ENCODE measurements at regions not wholly inside any gene's neighbourhood (a gene's known extent, or its start where the extent isn't known, plus 50 kb on each side); places are given as distances from the start of the nearest gene placed in this dataset.

DNA sequence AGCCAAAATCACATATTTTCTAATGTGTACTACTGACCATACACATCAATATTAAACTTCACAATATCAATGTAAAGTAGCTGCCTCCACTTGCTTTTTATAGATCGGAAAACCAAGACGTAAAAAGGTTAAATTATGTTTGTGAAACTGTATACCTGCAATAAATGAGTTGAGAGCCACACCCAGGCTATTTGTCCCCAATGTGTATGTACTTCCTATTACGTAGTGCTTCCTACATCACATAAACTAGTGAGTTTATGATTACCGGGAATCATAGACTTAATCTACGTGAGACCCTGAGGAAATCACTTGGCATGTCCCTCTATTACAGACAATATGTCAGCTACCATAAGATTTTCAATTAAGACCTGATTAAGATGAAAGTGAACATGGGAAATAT lies 903.4 kb downstream of the RAB28 start:
- no peaks in the 10 kb centered on the region for H3K9me2 ChIP-seq
- H3K27ac ChIP-seq (ENCODE audit: low read depth in 2 of 2, low read length in 1 of 2): no peak overlapping the region
- no peaks in the 10 kb centered on the region for H3K4me1 ChIP-seq (ENCODE audit: control insufficient read depth in 1 of 2, insufficient read depth in 2 of 2, low read depth in 1 of 2, low read length in 1 of 2)
- H3K4me2 ChIP-seq: no peak overlapping the region
- H3K36me3 ChIP-seq (replicated peaks in 1 of 2; ENCODE audit: control insufficient read depth in 1 of 2, insufficient read depth in 2 of 2, low read length in 1 of 2): no peaks in the 10 kb centered on the region
- no peak overlapping the region for H3K9ac ChIP-seq
- no peaks in the 10 kb centered on the region for H3K79me2 ChIP-seq (ENCODE audit: insufficient read depth)
- TF ChIP-seq JUND (IDR thresholded peaks at IDR 0.05) (no peak), FOXM1 (IDR thresholded peaks at IDR 0.05; ENCODE audit: low read depth) (no peak), POLR2AphosphoS5 (IDR thresholded peaks at IDR 0.05; ENCODE audit: low read depth, low read length) (no peak), TEAD4 (IDR thresholded peaks at IDR 0.05; ENCODE audit: borderline replicate concordance, insufficient read depth) (no peak), GATA2 (CRISPR knock-in tag; IDR thresholded peaks at IDR 0.05) (no peak), GABPA (IDR thresholded peaks at IDR 0.05; ENCODE audit: low read depth) (no peak), ELF1 (IDR thresholded peaks at IDR 0.05) (no peak), RXRA (IDR thresholded peaks at IDR 0.05; ENCODE audit: borderline replicate concordance, low read depth) (no peak), RFX5 (IDR thresholded peaks at IDR 0.05; ENCODE audit: low read length) (no peak), YY1 (IDR thresholded peaks at IDR 0.05; ENCODE audit: low read depth) (no peak)
- TF ChIP-seq, protein P1, sequence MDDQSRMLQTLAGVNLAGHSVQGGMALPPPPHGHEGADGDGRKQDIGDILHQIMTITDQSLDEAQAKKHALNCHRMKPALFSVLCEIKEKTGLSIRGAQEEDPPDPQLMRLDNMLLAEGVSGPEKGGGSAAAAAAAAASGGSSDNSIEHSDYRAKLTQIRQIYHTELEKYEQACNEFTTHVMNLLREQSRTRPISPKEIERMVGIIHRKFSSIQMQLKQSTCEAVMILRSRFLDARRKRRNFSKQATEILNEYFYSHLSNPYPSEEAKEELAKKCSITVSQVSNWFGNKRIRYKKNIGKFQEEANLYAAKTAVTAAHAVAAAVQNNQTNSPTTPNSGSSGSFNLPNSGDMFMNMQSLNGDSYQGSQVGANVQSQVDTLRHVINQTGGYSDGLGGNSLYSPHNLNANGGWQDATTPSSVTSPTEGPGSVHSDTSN (IDR thresholded peaks at IDR 0.05): no peak
- TF ChIP-seq, protein P2, sequence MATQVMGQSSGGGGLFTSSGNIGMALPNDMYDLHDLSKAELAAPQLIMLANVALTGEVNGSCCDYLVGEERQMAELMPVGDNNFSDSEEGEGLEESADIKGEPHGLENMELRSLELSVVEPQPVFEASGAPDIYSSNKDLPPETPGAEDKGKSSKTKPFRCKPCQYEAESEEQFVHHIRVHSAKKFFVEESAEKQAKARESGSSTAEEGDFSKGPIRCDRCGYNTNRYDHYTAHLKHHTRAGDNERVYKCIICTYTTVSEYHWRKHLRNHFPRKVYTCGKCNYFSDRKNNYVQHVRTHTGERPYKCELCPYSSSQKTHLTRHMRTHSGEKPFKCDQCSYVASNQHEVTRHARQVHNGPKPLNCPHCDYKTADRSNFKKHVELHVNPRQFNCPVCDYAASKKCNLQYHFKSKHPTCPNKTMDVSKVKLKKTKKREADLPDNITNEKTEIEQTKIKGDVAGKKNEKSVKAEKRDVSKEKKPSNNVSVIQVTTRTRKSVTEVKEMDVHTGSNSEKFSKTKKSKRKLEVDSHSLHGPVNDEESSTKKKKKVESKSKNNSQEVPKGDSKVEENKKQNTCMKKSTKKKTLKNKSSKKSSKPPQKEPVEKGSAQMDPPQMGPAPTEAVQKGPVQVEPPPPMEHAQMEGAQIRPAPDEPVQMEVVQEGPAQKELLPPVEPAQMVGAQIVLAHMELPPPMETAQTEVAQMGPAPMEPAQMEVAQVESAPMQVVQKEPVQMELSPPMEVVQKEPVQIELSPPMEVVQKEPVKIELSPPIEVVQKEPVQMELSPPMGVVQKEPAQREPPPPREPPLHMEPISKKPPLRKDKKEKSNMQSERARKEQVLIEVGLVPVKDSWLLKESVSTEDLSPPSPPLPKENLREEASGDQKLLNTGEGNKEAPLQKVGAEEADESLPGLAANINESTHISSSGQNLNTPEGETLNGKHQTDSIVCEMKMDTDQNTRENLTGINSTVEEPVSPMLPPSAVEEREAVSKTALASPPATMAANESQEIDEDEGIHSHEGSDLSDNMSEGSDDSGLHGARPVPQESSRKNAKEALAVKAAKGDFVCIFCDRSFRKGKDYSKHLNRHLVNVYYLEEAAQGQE (IDR thresholded peaks at IDR 0.05; ENCODE audit: low read depth, low read length): no peak
- TF ChIP-seq, protein P3, sequence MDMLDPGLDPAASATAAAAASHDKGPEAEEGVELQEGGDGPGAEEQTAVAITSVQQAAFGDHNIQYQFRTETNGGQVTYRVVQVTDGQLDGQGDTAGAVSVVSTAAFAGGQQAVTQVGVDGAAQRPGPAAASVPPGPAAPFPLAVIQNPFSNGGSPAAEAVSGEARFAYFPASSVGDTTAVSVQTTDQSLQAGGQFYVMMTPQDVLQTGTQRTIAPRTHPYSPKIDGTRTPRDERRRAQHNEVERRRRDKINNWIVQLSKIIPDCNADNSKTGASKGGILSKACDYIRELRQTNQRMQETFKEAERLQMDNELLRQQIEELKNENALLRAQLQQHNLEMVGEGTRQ (IDR thresholded peaks at IDR 0.05; ENCODE audit: borderline replicate concordance, low read depth, low read length): no peak
- TF ChIP-seq, protein P4, sequence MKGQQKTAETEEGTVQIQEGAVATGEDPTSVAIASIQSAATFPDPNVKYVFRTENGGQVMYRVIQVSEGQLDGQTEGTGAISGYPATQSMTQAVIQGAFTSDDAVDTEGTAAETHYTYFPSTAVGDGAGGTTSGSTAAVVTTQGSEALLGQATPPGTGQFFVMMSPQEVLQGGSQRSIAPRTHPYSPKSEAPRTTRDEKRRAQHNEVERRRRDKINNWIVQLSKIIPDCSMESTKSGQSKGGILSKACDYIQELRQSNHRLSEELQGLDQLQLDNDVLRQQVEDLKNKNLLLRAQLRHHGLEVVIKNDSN (IDR thresholded peaks at IDR 0.05; ENCODE audit: borderline replicate concordance, low read depth): no peak
- TF ChIP-seq, protein P5, sequence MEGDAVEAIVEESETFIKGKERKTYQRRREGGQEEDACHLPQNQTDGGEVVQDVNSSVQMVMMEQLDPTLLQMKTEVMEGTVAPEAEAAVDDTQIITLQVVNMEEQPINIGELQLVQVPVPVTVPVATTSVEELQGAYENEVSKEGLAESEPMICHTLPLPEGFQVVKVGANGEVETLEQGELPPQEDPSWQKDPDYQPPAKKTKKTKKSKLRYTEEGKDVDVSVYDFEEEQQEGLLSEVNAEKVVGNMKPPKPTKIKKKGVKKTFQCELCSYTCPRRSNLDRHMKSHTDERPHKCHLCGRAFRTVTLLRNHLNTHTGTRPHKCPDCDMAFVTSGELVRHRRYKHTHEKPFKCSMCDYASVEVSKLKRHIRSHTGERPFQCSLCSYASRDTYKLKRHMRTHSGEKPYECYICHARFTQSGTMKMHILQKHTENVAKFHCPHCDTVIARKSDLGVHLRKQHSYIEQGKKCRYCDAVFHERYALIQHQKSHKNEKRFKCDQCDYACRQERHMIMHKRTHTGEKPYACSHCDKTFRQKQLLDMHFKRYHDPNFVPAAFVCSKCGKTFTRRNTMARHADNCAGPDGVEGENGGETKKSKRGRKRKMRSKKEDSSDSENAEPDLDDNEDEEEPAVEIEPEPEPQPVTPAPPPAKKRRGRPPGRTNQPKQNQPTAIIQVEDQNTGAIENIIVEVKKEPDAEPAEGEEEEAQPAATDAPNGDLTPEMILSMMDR (IDR thresholded peaks at IDR 0.05): no peak
- no peaks in the 10 kb centered on the region for H3K9me3 ChIP-seq
- 51% methylated on average over 5 of the region's 5 CpGs for WGBS (ENCODE audit: low lambda C conversion rate)
- DNase-seq: no peak
- no peaks in the 10 kb centered on the region for H3K27me3 ChIP-seq (ENCODE audit: insufficient read depth)
- H3K4me3 ChIP-seq (ENCODE audit: low read depth in 2 of 2, low read length in 1 of 2): no peak overlapping the region
- ChIA-PET CTCF (no interaction called here), POLR2A (no interaction called here)
- no peaks in the 10 kb centered on the region for H3F3A ChIP-seq (replicated peaks; ENCODE audit: insufficient read depth)
- H4K20me1 ChIP-seq (ENCODE audit: insufficient read depth): no peaks in the 10 kb centered on the region
- no peak overlapping the region for H2AFZ ChIP-seq (ENCODE audit: low read depth)
